ENCODE measurements at regions not wholly inside any gene's neighbourhood (a gene's known extent, or its start where the extent isn't known, plus 50 kb on each side); places are given as distances from the start of the nearest gene placed in this dataset.

- Histone ChIP-seq H2AFZ (ENCODE audit: low read length) (no peak overlapping the region), H3K27me3 (ENCODE audit: insufficient read depth, low read length) (no peaks in the 10 kb centered on the region), H3K36me3 (ENCODE audit: insufficient read depth, low read length) (no peaks in the 10 kb centered on the region), H3K79me2 (ENCODE audit: insufficient read depth, low read length) (no peaks in the 10 kb centered on the region), H3K4me1 (ENCODE audit: insufficient read depth, low read length) (peaks cover 24% of the 10 kb centered on the region), H3K4me3 (ENCODE audit: insufficient read depth, low read length) (no peak overlapping the region), H4K20me1 (ENCODE audit: insufficient read depth, low read length) (no peaks in the 10 kb centered on the region), H3K9me3 (ENCODE audit: low read depth, low read length) (peaks cover 7% of the 10 kb centered on the region), H3K4me2 (ENCODE audit: insufficient read depth, low read length) (no peak overlapping the region), H3K27ac (ENCODE audit: low read depth, low read length) (no peak overlapping the region)
- DNase-seq (ENCODE audit: insufficient read length, low spot score, missing footprints), result no peak
- no peak for TF ChIP-seq CTCF (IDR thresholded peaks at IDR 0.05; ENCODE audit: extremely low read depth, low read depth, low read length)
Measured at GRCh38 chr20:48006036-48006833, 221.0 kb upstream of the SULF2 start.

- no peak for TF ChIP-seq CTCF (IDR thresholded peaks at IDR 0.05; ENCODE audit: extremely low read depth, low read depth, low read length)
- Histone ChIP-seq H4K20me1 (ENCODE audit: insufficient read depth, low read length) (no peaks in the 10 kb centered on the region), H3K4me3 (ENCODE audit: insufficient read depth, low read length) (no peak overlapping the region)
Measured at GRCh38 chr20:48003021-48003420, 217.7 kb upstream of the SULF2 start.

GRCh38 chr20:48002517-48002970 lies 217.3 kb upstream of the SULF2 start:
- Histone ChIP-seq H3K36me3 (ENCODE audit: insufficient read depth, low read length) (no peaks in the 10 kb centered on the region), H4K20me1 (ENCODE audit: insufficient read depth, low read length) (no peaks in the 10 kb centered on the region), H3K9me3 (ENCODE audit: low read depth, low read length) (no peaks in the 10 kb centered on the region), H3K79me2 (ENCODE audit: insufficient read depth, low read length) (no peaks in the 10 kb centered on the region), H3K27ac (ENCODE audit: low read depth, low read length) (no peak overlapping the region), H3K4me3 (ENCODE audit: insufficient read depth, low read length) (no peak overlapping the region), H3K4me2 (ENCODE audit: insufficient read depth, low read length) (no peak overlapping the region), H3K4me1 (ENCODE audit: insufficient read depth, low read length) (peaks cover 9% of the 10 kb centered on the region), H2AFZ (ENCODE audit: low read length) (no peak overlapping the region), H3K27me3 (ENCODE audit: insufficient read depth, low read length) (no peaks in the 10 kb centered on the region)
- DNase-seq (ENCODE audit: insufficient read length, low spot score, missing footprints), result no peak
- no peak for TF ChIP-seq CTCF (IDR thresholded peaks at IDR 0.05; ENCODE audit: extremely low read depth, low read depth, low read length)

More at GRCh38 chr20:48003021-48003420, 217.7 kb upstream of the SULF2 start:
- no peaks in the 10 kb centered on the region for H3K27me3 ChIP-seq (ENCODE audit: insufficient read depth, low read length)
- H3K27ac ChIP-seq (ENCODE audit: low read depth, low read length), result no peak overlapping the region
- no peak overlapping the region for H2AFZ ChIP-seq (ENCODE audit: low read length)
- no peaks in the 10 kb centered on the region for H3K36me3 ChIP-seq (ENCODE audit: insufficient read depth, low read length)
- no peak overlapping the region for H3K4me2 ChIP-seq (ENCODE audit: insufficient read depth, low read length)
- no peak for DNase-seq (ENCODE audit: insufficient read length, low spot score, missing footprints)
- peaks cover 9% of the 10 kb centered on the region for H3K4me1 ChIP-seq (ENCODE audit: insufficient read depth, low read length)
- H3K79me2 ChIP-seq (ENCODE audit: insufficient read depth, low read length), result no peaks in the 10 kb centered on the region
- no peaks in the 10 kb centered on the region for H3K9me3 ChIP-seq (ENCODE audit: low read depth, low read length)

DNA sequence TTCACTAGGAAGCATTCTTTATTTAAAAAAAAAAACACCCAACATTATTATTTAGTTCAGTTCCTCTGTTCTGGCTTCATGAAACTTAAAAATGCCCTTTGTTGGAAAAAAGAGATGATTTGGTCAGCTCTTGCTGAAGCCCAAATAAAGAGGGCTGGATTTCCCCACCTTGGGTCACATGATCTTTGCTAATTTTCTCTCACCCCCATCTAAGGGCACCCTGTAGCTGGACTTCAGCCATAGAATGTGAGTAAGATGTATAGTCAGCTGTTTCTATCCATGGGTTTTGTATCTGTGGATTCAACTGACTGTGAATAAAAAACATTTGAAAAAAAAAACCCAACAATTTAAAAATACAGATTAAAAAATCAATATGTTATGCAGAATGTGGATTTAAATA lies 213.9 kb upstream of the SULF2 start:
- Histone ChIP-seq H2AFZ (ENCODE audit: low read length) (no peak overlapping the region), H4K20me1 (ENCODE audit: insufficient read depth, low read length) (no peaks in the 10 kb centered on the region), H3K4me1 (ENCODE audit: insufficient read depth, low read length) (no peaks in the 10 kb centered on the region), H3K9me3 (ENCODE audit: low read depth, low read length) (no peaks in the 10 kb centered on the region), H3K79me2 (ENCODE audit: insufficient read depth, low read length) (no peaks in the 10 kb centered on the region), H3K4me3 (ENCODE audit: insufficient read depth, low read length) (no peak overlapping the region), H3K4me2 (ENCODE audit: insufficient read depth, low read length) (no peak overlapping the region), H3K27me3 (ENCODE audit: insufficient read depth, low read length) (no peaks in the 10 kb centered on the region), H3K27ac (ENCODE audit: low read depth, low read length) (no peak overlapping the region), H3K36me3 (ENCODE audit: insufficient read depth, low read length) (no peaks in the 10 kb centered on the region)
- no peak for DNase-seq (ENCODE audit: insufficient read length, low spot score, missing footprints)
- no peak for TF ChIP-seq CTCF (IDR thresholded peaks at IDR 0.05; ENCODE audit: extremely low read depth, low read depth, low read length)

Data from osteoblast (primary cell).